Esophagus squamous epithelium (tissue), 5 donors: ENCODE measurements at regions not wholly inside any gene's neighbourhood (a gene's known extent, or its start where the extent isn't known, plus 50 kb on each side); places are given as distances from the start of the nearest gene placed in this dataset.

Experiments used
- DNase-seq: peaks from one replicate; lab custom pipeline; 2025; lab: John Stamatoyannopoulos, UW
- H3K27ac ChIP-seq, 4 donors: fragments of 200-600 bp; sonication (generic); one replicate each; pipeline ENCODE4 v1.5.1; 2016 to 2019; ENCODE audit warnings: mild to moderate bottlenecking in 1 of 4
- H3K27me3 ChIP-seq, 4 donors: fragments of 200-600 bp; sonication (generic); 1 replicate in 3 of 4; 2 replicates in 1 of 4; pipeline versions ENCODE4 v1.5.1 to v1.6.0; 2017 to 2021; ENCODE audit warnings: antibody characterized with exemption in 1 of 4
- H3K36me3 ChIP-seq, 3 donors: fragments of 200-600 bp; sonication (generic); one replicate each; pipeline ENCODE4 v1.5.1; 2016 to 2019
- H3K4me1 ChIP-seq, 3 donors: fragments of 200-600 bp; sonication (generic); one replicate each; pipeline ENCODE4 v1.5.1; 2017 to 2019
- H3K4me3 ChIP-seq, 4 donors: fragments of 200-600 bp; sonication (generic); 1 replicate in 3 of 4; 2 replicates in 1 of 4; pipeline ENCODE4 v1.5.1; 2016 to 2019; ENCODE audit warnings: mild to moderate bottlenecking in 2 of 4, moderate library complexity in 1 of 4
- H3K9me3 ChIP-seq, 3 donors: fragments of 200-600 bp; sonication (generic); one replicate each; pipeline ENCODE4 v1.5.1; 2016 to 2019
- CTCF ChIP-seq, 6 experiments: fragments of 450-650 bp in 4 of 6; fragments of 200-600 bp in 2 of 6; sonication (generic) in 2 of 6; IDR thresholded peaks; one replicate each; pipeline ENCODE4 v1.5.1; 2016 to 2019; ENCODE audit warnings: antibody characterized with exemption in 6 of 6, mild to moderate bottlenecking in 4 of 6, moderate library complexity in 4 of 6
- POLR2A ChIP-seq, 4 donors: fragments of 450-650 bp; IDR thresholded peaks; one replicate each; pipeline ENCODE4 v1.6.1; 2017; ENCODE audit warnings: antibody characterized with exemption in 4 of 4, mild to moderate bottlenecking in 4 of 4, moderate library complexity in 3 of 4
- WGBS, 2 donors: methylation state at CpG; one replicate each; pipeline ENCODE4 v1.1.5; 2018; 5-methylcytosine and 5-hydroxymethylcytosine counted together
- intact Hi-C: fragments of 100-400 bp; cut with DNase I; formaldehyde crosslinking; loops from one replicate; pipeline ENCODE4 v1.15.0; 2022
- donor health status: DM: yes; HTN: yes; CAD: no.

GRCh38 chr6:55925292-55925691 is 49.9 kb upstream of the BMP5 start:
- H3K36me3 ChIP-seq: no peaks in the 10 kb centered on the region
- H3K9me3 ChIP-seq: no peaks in the 10 kb centered on the region
- H3K27me3 ChIP-seq: no peaks in the 10 kb centered on the region
- WGBS, 2 donors: 43 to 48% methylated on average over 1 of the region's 1 CpG
- H3K27ac ChIP-seq: no peak overlapping the region
- no peaks in the 10 kb centered on the region for H3K4me1 ChIP-seq
- no peak overlapping the region for H3K4me3 ChIP-seq
- DNase-seq: no peak
- TF ChIP-seq POLR2A (IDR thresholded peaks at IDR 0.05) (no peak), CTCF (IDR thresholded peaks at IDR 0.05) (no peak)
- intact Hi-C loops: no loop called here
